Fibroblast of skin of back (primary cell): ENCODE measurements at regions not wholly inside any gene's neighbourhood (a gene's known extent, or its start where the extent isn't known, plus 50 kb on each side); places are given as distances from the start of the nearest gene placed in this dataset.

Experiments used
- DNase-seq: peaks from one replicate; pipeline ENCODE4 v3.0.0-alpha.2; 2013

DNA sequence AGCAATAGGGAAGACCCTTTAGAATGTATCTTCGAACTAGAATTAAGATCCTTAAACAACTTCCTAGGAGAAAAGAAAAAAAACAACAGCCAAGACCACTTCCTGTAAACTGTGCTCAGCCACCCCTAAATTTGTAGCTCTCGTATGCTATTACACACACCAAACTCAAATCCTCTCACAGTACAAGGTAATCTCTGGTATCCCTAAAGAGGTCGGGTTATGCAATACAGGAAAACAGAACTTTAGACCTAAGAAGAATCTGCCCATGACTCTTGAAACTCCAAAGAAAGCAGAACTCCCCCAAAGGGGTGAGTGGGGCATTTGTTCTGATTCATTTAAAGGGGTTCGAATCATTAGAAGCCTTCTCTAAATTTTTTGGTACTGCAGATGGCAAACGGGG lies 170.9 kb upstream of the CASK start:
- no peak for DNase-seq

DNA sequence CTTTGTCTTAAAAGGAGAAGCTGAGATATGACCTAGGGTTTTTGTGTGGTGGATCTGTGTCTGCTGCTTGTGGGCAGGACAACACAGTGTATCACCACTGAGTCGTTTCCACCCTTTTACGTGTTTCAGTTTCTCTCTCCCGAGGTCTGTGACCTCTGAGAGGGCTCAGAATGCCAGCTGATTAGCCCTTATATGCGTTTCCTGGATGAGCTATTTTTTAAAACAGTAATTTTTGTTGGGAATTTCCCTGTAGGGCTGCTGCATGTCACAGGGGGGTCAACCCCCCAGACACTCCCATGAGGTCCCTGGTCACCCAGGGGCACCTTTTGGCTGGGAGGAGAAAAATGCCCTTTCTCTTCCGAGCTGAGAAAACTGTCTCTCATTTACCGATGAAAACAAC lies 170.4 kb upstream of the CASK start:
- DNase-seq, result no peak

DNA sequence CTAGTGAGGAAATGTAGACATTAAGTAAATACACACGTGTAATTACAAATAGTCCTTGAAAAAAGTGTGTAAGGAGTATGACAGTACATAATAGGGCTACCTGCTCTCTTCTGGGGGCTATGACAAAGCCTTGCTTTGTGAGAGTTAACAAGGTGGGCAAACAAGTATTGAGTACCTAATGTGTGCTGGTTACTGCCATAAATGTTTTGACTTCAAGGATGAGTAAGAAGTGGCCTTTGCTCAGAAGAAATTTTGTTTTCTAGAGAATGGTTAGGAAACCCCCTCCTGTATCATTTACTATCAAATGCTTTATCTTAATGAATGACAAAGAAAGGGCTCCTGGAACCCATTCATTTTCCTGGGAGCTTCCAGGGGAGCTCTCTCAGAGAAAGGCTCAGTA lies 167.0 kb upstream of the CASK start:
- DNase-seq, result no peak

DNA sequence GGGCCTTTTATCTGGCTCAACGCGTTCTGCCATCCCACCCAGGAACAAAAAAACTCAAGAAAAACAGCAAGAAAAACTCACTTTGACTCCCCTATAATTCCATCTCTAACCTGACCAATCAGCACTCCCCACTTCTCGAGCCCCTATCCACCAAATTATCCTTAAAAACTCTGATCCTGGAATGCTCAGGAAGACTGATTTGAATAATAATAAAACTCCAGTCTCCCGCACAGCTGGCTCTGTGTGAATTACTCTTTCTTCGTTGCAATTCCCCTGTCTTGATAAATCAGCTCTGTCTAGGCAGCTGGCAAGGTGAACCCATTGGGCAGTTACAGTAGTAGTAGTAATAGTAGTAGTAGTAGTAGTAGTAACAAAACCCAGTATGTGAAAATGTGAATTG lies 165.7 kb upstream of the CASK start:
- DNase-seq, result no peak

DNA sequence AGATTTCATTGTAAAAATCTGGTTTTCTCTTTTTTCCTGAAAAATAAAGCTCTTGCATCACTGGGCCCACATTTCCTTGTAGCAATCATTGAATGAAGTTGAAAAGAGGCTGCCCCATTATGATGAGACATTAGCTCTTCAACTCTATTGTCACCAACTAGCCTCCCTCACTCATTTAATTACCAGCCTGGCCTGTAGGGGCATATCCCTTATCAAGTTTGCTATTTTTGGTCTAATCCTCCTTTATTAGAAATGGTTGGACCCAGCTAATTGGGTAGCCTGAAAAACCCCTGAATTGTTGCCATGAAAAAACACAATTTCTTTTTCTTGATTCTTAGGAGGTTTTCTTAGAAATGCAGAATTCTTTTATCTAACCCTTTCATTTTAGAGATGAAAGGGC lies 164.6 kb upstream of the CASK start:
- no peak for DNase-seq

DNA sequence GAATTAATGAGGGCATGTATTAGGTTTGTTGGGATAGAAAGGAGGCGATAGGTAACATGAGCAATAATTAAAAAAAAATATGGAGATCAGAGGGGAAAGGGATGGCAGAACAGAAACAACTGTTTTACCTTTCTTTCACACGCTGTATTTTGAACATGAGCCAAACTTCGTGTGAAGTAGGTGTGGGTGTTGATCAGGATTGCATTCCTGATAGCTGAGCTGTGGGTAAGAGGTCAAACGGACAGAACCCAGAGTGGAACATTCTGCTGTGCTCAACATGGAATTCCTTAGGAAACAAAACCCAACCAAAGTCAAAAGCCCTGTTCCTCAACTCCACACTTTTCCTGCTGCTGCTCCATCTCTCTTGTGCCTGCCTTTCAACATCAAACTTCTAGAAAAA lies 162.5 kb upstream of the CASK start:
- DNase-seq, result no peak

GRCh38 chrX:42079968-42080367 lies 156.6 kb upstream of the CASK start:
- peak; percentile 57 for DNase-seq

DNA sequence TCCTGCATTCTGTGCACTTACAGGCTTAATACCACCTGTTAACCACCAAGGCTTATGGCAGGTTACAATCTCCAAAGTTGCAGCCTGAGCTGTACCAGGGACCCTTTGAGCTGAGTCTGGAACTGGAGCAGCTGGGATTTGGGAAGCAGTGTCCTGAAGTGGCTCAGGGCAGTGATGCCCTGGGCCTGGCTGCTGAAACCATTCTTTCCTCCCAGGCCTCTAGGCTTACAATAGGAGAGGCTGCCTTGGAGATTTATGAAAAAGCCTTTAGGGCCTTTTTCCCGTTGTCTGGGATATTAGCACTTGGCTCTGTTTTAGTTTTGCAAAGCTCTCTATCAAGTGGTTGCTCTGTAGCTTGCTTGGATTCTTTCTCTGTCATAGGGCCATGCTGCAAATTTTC lies 154.3 kb upstream of the CASK start:
- DNase-seq, result no peak

GRCh38 chrX:42075032-42075431 lies 151.7 kb upstream of the CASK start:
- no peak for DNase-seq

DNA sequence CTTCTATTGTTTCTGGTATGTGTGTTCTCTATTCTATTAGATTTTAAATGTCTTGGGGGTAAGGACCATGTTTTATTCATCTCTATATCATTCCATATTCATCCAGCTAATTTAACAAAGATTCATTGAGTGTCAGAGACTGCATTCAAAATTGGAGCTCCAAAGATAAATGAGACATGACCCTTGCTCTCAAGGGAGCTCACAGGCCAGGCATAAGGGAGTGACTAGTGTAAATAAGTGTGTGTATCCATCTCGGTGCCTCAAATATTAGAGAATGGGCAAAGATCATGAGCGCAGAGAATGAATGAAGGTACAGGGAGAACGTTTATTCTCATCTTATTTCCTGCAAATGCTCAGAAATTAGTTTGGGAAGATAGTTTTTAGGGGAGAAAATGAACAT lies 150.1 kb upstream of the CASK start:
- no peak for DNase-seq

- no peak for DNase-seq
These were observed 147.5 kb upstream of the CASK start for GRCh38 chrX:42070866-42071265.

GRCh38 chrX:42054256-42054655 lies 130.9 kb upstream of the CASK start:
- no peak for DNase-seq

DNA sequence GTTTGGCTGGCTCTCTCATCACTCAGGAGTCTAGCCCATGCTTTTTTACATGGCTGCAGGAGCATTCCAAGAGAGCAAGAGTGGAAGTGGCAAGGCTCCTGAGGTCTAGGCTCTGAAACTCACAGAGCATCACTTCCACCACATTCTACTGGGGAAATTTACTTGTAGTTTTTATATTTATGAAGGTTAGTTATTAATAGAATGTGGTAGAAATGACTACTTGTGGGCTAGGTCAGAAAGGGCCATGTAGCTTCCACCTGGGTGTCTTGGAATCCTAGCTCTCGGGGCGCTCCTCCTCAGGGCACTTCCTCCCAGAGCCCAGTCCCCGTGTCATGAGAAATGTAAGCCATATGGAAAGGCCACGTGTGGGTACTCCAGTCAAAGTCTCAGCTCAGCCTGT lies 127.0 kb upstream of the CASK start:
- no peak for DNase-seq

DNA sequence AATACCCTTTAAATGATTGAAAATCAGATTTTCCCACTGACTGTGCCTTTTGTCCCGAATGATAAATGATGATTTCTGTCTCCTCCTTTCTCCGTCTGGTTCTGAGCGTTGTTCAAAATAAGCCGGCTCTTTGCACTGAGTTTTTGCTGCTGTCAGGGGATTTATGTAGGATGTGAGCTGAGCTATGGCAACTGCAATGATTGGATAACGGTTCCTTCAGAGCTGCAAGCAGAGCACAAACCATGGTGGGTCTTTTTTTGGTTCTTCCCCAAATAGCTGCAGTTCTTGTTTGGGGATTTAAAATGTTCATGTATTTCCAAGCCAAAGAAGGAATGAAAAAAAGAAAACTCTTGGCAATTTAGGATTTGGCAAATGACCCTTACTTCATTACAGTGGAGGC lies 124.5 kb upstream of the CASK start:
- DNase-seq, result no peak

GRCh38 chrX:42028109-42028508 lies 104.8 kb upstream of the CASK start:
- DNase-seq, result no peak

DNA sequence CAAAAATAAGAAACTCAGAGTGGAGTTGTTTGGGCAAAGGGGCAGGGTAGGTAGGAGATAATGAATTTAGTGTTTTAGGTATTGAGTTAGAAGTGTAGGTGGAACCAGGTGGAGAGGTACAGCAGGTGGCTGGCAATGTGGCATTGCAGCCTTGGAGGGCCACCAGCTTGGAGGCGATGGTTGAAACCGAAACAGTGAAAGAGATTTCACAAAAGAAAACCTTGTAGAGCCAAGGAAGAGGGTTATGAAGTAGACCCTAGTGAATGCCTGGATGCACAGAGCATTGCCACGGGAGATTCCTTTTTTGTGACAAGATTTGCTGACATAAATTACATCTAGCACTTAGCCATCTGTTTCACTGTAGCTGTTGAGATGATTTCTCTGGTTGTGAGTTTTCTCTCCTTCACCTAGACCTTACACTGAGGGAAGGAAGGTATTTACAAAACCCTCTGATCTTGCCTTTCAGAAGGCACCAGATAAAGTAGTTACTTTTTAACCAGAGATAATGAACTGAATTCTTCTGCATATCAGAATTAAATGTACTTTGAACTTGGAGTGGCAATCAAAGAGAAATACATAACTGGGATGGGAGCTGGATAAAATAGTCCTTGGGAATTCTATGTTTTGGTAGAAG lies 104.1 kb upstream of the CASK start:
- no peak for DNase-seq

- no peak for DNase-seq
These were observed 102.5 kb upstream of the CASK start for GRCh38 chrX:42025861-42026260.

DNA sequence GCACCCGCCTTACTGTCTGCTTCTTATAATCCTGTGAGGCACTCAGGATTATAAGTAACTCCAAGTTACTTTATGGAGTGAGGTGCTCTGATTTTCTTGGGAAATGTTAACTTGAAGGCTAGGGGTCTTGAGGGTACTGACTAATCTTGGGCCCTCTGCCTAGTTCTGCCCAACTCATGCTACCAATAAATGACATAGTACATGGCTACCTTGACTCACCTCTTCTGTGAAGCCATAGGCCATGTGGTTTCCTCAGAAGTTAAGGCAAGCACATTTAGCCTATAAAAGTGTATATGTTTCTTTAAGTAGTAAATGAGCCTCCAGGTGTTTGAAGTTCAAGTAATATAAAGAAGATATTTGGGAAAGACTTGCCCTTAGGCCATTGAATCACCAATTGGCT lies 99.8 kb upstream of the CASK start:
- DNase-seq, result no peak

- no peak for DNase-seq
These were observed 98.8 kb upstream of the CASK start for GRCh38 chrX:42022158-42022557.

GRCh38 chrX:42021058-42021457 lies 97.7 kb upstream of the CASK start:
- no peak for DNase-seq

DNA sequence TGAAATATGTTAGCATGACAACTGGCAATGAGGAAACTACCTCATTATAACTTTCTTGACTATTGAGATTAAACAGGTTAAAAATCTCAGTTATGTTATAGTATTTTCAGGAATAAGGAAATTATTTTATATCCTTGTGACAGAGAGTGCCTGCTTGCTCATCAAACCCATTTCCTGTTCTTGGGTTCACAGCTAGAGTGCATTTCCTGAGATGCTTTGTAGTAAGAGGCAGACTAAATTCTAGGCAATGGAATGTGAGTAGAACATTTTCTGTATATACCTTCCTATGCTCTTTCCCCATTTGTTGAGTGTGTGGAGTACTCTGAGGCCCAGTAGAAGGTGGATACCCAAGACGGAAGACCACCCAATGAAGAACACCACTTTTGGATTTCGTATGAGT lies 96.9 kb upstream of the CASK start:
- no peak for DNase-seq

- peak; percentile 0 for DNase-seq
These were observed 94.6 kb upstream of the CASK start for GRCh38 chrX:42017971-42018370.

- DNase-seq, result no peak
These were observed 77.5 kb upstream of the CASK start for GRCh38 chrX:42000836-42001235.

DNA sequence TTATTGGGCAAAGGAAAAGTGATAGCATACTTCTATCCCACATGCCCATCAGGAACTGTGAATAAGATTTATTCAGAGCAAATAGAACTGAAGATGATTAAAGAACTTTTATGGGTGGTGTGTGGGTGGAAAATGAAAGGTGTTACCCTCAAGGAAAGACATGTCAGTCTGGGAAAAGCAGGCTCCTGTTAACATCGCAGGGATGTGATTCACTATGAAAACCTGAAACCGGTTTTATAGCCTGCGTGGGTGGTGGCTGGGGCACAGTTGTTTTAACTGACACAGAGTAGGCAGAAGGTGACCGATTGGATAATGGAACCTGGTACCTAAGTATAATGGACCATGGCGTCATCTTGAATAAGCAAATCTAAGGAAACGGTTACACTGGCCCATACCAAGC lies 61.3 kb upstream of the CASK start:
- no peak for DNase-seq

DNA sequence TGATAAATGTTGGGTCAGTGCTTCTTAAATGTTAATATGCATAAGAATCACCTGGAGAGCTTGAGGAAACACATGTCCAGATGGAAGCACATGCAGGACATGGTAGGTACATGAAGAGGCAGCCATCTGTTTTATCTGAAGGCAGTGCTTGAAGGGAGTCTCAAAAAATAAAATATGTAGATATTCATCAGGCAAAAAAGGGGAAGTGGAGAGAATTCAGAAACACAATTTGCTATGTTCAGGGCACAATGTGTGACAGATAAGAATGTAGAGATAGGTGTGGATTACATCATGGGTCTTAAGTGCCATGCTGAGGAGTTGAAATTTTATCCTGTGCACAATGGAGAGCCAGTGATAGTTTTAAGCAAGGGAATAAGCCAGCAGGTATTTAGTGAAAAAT lies 59.6 kb upstream of the CASK start:
- no peak for DNase-seq
